Activated CD4-positive, alpha-beta T cell treated with anti-CD3 and anti-CD28 coated beads, Interleukin-2, Interleukin-4, amounts not matched to agents 100 ng/mL and 50 ng/mL, durations not matched to agents 16 hours and 8 hours (primary cell): ENCODE measurements at regions not wholly inside any gene's neighbourhood (a gene's known extent, or its start where the extent isn't known, plus 50 kb on each side); places are given as distances from the start of the nearest gene placed in this dataset.
"Not testable (repeated sequence)": the region's sequence is repeated elsewhere in the genome, so short reads cannot be mapped to it uniquely, and the experiment has no call there.

Source experiments
- DNase-seq: peaks from one replicate; pipeline ENCODE4 v3.0.0-alpha.2; 2020; ENCODE audit warnings: low spot score

DNA sequence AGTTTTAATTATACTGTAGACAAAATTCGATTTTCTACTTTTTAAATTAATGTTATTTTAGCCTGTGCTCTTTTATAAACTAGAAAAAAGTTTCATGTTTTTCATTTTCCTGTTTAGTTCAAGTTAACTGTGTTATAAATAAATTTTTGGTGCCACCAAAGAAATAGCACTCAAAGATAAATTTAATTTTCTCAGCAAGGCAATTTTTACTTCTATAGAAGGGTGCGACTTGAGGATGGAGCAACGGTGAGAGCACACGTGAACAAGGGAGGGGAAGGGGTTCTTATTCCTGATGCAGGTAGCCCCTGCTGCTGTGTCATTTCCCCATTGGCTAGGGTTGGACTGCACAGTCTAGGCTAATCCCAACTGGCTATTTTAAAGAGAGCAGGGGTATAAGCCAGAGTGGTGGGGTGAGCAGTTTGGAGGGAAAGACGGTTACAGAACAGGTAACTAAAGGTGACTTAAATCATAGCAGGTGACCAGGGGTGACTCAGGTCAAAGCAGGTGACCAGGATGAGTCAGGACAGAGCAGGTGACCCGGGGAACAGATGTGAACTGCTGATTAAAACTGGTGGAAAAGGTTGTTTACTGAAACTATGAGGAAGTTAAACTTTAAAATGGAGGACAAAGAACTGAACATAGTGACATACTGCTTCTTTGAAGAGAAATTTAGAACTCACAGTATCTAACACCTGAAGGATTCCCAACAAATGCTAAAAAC is 104.6 kb upstream of the GPBP1 start:
- no peak for DNase-seq

DNA sequence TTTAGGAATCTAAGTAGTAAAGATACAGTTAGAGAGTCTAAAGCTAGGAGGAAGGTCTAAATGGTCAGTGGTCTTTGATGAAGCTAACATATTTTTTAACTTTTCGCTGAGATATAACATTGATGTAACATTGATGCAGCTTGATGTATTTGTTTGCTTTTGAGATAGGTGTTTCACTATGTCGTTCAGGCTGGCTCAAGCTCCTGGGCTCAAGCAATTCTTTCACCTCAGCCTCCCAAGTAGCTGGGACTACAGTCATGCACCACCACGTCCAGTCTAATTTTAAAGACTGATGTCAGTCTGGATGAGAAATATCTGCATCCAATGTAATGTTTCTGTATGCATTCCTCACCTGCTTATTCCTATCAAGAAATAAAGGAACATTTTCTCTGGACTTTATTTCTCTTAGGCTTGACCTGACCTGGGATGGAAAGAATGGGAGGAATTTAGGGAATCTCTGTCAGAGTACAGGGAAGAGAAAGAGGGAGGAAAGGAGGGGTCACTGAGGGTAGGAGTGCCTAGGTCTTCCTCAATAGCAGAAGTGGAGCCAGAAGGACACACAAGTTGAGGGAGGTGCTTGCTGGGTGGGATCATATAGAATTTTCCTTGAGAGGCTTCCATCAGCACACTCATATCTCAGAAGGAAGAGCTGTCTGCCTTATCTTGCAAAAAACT is 101.5 kb upstream of the GPBP1 start:
- DNase-seq = no peak

DNA sequence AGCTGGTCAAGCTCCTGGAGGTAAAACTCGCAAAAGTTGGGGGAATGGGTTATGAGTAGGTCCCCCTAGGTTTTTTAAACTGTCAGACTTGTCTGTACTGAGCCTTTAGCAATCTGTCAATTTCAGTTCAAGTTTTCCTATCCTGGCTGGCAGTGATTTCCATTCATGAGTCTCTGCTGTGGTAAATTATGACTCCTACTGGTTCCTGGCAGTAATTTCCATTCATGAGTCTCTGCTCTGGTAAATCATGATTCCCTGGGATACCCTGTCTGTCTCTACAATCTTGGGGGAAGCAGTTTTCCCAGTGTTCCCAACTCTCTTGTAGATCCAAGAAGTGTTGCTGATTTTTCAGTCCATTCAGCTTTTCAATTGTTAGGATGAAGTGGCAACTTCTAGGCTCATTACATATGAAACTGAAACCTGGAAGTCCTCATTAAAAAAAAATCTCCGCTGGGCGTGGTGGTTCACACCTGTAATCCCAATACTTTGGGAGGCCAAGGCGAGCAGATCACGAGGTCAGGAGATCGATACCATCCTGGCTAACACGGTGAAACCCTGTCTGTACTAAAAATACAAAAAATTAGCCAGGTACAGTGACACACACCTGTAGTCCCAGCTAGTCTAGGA is 91.3 kb upstream of the GPBP1 start:
- no peak for DNase-seq

DNA sequence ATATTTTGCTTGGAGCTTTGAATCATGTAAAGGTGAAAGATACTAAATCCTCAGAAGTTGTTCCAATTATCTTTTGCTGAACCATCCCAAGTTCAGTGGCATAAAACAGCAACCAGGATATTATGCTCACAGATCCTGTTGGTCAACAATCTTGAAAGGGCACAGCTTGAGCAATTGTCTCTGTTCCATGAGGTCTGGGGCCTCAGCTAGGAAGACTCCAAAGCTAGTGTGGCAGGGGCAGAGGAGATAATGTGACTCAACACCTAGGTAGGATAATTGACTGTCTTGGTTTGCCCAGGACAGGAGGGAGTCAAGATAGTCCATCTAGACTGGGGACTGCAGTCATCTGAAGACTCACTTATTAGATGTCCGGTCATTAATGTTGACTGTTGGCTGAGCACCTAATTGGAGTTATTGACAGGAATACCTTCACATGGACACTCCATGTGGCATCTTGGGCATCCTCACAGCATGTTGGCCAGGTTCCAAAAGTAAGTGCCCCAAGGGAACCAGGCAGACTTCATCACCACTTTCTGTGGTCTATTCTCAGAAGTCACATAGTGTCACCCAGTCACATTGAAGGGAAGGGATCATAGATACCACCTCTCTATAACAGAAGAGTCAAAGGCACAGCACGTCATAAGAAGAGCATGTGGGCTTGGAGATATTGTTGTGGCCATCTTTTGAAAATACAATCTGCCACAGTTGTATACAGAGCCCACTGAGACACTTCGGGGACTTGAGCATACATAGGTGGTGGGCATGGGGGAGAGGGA is 88.4 kb upstream of the GPBP1 start:
- DNase-seq = no peak

DNA sequence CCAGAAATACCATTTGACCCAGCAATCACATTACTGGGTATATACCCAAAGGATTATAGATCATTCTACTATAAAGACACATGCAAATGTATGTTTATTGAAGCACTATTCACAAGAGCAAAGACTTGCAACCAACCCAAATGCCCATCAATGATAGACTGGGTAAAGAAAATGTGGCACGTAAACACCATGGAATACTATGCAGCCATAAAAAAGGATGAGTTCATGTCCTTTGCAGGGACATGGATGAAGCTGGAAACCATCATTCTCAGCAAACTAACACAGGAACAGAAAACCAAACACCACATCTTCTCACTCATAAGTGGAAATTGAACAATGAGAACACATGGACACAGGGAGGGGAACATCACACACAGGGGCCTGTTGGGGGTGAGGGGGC is 85.9 kb upstream of the GPBP1 start:
- DNase-seq = not testable (repeated sequence)

DNA sequence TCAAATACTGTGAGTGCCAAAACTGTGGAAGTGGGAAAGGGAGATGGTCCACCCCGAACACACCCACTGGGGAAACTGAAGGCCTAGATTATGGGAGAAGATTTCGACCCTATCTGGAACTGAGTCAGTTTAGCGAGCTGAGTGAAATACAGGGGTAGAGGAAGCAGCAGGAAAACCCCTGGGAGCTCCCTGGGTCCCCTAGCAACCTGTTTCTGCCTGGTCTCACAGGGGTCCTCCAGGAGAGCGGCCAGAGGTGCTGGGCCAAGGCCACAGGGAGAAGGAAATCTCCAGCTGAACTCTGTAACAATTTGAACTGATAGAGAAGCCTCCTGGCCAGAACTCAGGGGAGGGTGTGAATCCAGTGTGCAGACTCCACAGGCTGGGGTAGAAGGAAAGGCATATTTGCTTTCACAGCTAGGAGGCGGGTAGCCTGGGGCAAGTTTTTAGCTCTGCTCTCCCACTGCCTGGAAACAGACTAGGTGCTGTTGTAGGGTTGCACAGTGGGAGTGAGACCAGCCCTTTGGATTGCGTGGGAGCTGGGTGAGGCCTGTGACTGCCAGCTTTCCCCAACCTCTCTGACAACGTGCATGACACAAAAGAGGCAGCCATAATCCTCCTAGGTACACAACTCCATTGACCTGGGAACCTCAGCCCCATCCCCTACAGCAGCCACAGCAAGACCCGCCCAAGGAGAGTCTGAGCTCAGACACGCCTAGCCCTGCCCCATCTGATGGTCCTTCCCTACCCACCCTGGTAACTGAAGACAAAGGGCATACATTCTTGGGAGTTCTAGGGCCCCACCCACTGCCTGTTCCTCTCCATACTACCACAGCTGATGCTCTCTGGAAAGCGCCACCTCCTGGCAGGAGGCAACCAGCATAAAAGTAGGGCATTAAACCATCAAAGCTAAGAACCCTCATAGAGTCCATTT is 78.8 kb upstream of the GPBP1 start:
- no peak for DNase-seq

DNA sequence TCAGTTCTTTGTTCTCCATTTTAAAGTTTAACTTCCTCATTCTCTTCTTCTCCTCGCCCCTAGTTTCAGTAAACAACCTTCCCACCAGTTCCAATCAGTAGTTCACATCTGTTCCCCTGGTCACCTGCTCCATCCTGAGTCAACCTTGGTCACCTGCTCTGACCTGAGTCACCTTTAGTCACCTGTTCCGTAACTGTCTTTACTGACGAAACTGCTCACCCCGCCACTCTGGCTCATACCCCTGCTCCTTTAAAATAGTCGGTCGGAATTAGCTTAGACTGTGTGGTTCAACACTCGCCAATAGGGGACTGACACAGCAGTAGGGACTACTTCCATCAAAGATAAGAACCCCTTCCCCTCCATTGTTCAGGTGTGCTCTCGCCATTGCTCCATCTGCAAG is 76.3 kb upstream of the GPBP1 start:
- DNase-seq = no peak

DNA sequence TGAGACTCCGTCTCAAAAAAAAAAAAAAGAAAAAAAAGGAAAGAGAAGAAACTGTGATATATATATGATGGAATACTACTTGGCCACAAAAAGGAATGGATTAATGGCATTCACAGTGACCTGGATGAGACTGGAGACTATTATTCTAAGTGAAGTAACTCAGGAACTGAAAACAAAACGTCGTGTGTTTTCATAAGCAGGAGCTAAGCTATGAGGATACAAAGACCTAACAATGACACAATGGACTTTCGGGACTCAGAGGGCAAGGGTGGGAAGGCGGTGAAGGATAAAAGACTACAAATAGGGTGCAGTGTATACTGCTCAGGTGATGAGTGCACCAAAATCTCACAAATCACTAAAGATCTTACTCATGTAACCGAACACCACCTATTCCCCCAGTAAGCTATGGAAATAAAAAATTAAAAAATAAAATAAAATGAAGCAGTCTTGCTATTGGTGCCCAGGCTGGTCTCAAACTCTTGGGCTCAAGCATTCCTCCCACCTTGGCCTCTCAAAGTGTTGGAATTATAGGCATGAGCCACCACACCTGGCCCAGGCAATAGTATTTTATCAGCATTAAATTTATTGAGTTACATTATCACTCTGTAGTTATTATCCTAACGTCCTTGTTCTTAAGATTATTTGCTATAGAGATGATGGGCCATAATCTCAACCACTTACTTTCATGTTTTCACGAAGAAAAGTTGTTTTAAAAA is 71.5 kb upstream of the GPBP1 start:
- DNase-seq = no peak

DNA sequence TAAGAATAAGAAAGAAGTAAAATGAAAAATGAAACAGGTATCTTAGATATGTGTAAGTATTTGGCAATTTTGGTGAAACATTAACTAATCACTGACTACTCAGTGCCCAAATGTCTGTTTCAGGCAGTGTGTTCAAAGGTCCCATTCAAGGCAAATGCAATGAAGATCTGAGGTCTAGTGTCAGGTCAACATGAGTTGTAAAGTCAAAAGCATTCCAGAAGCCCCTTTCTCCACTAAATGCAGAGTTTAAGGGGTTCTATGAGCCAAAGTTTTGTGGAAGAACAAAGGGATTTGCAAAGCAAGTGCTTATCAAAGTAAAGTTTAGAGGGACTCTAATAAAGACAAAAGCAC is 71.0 kb upstream of the GPBP1 start:
- no peak for DNase-seq

DNA sequence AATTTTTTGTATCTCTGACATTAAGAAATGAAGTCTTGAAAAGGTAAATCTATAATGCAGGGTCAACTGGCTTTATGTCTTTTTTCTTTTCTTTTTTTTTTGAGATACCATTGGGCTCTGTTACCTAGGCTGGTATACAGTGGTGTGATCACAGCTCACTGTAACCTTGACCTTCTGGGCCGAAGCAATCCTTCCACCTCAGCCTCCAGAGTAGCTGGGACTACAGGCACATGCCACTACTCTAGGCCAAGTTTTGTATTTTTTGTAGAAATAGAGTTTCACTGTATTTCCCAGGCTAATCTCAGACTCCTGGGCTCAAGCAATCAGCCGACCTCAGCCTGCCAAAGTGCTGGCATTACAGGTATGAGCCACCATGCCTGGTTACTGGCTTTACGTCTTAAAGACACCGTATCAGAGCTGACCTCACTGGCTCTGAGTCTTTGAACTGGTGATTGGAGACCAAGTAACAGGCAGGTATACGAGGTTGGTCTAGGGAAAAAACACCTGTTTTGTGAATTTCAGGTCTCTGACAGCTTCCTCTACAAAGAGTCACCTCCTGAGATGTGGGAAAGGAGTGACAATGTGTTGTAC is 70.4 kb upstream of the GPBP1 start:
- no peak for DNase-seq

DNA sequence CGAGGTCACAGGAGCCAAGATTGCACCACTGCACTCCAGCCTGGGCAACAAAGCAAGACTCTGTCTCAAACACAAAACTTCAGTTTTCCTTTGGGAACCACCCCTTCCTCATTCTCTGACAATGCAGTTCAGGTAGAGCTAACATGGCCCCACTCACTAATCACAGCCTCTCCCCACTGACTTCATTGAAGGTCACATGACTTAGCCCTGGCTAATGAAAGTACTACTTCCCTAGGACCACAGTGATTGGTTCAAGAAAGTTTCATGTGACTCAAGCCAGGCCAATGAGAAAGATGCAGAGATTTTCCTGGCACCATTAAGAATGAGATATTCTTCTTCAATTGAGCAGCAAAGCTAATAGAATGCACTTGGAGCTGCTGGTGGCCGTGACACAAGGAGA is 67.2 kb upstream of the GPBP1 start:
- no peak for DNase-seq

DNA sequence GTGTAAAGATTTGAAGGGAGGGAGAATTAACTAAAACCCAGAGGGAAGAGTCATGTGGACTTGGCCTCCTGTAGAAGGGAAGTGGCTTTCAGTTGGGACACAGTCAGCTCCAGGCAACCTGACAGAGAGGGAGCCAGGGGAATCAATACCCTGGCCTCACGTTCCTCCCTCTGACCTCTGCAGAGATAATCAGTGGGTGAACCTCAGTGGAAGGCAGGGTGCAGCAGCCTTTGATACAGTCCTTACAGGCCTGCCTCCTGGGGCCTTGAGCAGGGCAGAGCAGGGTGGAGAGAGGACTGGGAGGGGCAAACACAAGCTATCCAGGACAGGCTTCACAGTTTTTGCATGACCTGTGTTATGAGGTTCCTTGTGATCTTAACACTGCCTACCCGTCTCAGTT is 61.9 kb upstream of the GPBP1 start:
- no peak for DNase-seq

DNA sequence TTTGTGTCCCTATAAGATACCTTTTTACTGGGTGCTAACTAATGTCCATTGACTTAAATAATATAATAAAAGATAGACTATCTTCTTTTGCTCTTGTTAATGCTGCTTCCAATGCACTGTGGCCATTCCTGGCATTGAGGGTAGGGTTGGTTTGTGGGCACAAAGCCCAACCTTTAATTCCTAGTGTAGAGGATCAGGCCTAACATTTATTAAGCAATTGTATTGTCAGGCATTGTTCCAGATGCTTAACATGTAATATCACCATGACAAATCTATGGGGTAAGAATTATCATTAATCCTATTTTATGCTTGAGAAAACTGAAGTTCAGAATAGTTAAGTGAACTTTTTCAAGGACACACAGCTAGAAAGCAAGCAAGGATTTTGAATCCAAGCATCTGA is 60.4 kb upstream of the GPBP1 start:
- DNase-seq = no peak

DNA sequence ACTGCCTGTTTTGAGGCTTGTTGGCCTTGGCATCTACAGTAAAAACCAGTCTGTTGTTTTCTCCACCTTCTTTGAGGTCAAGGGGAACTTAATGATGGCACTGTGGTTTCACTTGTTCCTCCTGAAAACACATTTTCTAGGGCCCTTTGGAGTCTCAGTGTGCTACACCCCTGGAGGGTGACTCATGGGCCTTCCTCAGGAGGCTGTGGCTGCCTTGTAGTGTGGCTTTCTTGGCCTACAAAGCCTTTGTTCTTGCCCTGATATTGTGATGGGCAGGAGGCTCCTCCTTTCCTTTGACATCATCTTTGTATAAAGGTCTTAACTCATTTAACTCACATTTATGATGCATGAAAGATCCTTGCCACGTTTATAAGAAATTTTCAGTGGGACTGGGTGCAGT is 56.3 kb upstream of the GPBP1 start:
- DNase-seq = peak; percentile 46

DNA sequence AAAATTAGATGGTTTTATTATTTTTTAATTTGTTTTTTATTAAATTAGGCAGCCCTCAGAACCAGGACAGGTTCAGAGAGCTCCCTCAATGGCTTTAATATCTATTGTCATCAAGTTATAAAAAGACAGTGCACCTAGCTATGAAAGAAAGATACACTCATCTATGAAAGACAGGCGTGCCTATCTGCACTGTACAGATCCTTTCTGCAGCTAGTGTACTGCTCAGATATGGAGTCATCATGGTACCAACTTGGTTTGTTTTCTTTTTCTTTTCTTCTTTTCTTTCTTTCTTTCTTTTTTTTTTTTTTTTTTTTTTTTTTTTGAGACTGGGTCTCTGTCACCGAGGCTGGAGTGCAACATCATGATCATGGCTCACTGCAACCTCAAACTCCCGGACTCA is 54.8 kb upstream of the GPBP1 start:
- no peak for DNase-seq

DNA sequence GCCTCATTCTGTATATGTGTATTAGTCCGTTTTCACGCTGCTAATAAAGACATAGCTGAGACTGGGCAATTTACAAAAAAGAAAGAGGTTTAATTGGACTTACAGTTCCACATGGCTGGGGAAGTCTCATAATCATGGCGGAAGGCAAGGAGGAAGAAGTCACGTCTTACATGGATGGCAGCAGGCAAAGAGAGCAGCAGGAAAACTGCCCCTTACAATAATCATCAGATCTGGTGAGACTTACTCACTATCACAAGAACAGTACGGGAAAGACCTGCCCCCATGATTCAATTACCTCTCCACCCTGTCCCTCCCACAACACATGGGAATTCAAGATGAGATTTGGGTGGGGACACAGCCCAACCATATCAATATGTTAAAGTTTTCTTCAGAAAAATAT is 49.8 kb upstream of the GPBP1 start:
- no peak for DNase-seq
